GM12873 (cell line): ENCODE measurements at regions not wholly inside any gene's neighbourhood (a gene's known extent, or its start where the extent isn't known, plus 50 kb on each side); places are given as distances from the start of the nearest gene placed in this dataset.

Experiments used
- TF ChIP-seq, protein P1 (sequence below): IDR thresholded peaks from 2 replicates; pipeline ENCODE4 v1.5.1; 2012; ENCODE audit warnings: low read depth, mild to moderate bottlenecking, moderate library complexity, low read length, control low read depth; ENCODE audit not compliant: insufficient read depth; ENCODE audit errors: missing control alignments

DNA sequence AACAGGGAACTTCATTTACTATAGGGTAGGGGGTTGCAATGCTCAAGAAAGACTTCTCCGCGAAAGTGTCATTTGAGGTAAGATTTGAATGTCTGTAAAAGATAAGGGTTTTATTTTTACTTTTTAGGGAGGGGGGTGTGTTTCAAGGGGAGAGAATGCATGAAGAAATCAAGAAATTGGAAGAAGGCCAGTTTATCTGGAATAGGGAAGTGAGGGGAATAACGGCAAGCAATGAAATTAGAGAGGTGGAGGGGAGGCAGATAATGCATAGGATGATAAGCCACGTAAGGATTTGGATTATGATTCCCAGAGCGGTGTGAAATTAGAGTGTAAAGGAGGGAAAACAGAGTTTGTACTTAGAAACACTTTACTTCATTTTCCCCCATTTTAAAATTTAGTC, 63.0 kb upstream of the MB21D2 start:
- TF ChIP-seq, protein P1, sequence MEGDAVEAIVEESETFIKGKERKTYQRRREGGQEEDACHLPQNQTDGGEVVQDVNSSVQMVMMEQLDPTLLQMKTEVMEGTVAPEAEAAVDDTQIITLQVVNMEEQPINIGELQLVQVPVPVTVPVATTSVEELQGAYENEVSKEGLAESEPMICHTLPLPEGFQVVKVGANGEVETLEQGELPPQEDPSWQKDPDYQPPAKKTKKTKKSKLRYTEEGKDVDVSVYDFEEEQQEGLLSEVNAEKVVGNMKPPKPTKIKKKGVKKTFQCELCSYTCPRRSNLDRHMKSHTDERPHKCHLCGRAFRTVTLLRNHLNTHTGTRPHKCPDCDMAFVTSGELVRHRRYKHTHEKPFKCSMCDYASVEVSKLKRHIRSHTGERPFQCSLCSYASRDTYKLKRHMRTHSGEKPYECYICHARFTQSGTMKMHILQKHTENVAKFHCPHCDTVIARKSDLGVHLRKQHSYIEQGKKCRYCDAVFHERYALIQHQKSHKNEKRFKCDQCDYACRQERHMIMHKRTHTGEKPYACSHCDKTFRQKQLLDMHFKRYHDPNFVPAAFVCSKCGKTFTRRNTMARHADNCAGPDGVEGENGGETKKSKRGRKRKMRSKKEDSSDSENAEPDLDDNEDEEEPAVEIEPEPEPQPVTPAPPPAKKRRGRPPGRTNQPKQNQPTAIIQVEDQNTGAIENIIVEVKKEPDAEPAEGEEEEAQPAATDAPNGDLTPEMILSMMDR = no peak

DNA sequence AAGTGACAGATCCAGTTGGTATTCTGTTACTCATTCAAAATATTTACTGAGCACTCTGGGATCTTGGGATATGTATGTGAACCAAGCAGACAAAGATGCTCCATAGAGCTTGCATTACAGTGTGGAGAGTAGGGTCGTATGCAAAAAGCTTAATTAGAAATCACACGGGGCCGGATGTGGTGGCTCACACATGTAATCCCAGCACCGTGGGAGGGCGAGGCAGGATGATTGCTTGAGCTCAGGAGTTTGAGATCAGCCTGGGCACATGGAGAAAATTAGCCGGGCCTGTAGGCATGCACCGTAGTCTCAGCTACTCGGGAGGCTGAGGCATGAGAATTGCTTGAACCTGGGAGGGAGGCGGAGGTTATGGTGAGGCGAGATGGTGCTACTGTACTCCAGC, 68.7 kb upstream of the MB21D2 start:
- TF ChIP-seq, protein P1 = no peak

DNA sequence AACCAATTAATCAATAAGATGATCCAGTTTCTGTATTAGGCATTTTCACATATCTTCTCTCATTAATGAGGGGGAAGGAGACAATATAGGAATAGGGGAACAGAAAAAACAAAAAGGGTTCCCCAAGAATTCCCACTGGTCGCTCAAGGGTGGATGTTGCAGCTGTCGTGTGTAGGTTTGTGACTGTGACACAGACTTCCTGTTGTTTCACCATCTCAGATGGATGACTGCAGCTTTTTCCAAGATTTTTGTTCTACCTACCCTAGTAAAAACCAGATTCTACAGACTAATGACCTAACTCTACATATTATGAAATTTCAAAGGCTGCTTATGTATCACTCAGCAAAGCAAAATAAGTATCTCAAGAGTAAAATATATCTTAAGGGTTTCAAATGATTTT, 73.7 kb upstream of the MB21D2 start:
- TF ChIP-seq, protein P1 = no peak

DNA sequence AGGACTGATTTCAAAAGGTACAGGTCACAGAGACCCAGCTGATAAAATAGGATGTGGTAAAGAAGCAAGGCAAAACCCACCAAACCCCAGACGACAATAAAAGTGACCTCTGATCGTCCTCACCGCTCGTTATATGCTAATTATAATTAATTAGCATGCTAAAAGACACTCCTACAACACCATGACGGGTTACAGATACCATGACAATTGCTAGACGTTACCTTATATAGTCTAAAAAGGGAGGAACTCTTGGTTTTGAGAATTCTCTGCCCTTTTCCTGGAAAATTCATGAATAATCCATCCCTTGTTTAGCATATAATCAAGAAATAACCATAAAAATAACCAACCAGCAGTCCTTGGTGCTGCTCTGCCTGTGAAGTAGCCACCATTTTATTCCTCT, 74.7 kb upstream of the MB21D2 start:
- TF ChIP-seq, protein P1 = no peak

DNA sequence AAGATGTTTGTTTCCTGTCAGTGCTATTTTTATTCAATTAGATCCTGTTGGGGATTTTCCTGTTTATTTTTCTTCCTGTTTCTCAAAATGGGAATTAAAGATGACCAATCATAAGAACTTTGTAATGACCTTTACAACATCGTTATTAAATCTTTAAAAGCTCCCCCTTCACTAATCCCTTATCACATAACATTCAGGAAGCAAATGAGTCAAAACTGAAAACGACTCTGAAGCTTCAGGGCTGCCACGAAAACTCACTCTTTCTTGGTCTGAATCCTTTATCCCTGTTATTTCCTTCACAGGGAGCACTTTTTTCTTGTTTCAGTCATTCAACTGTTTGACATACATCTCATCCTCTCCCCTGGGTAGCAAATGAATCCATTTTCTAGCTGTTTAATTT, 75.8 kb upstream of the MB21D2 start:
- TF ChIP-seq, protein P1 = no peak

DNA sequence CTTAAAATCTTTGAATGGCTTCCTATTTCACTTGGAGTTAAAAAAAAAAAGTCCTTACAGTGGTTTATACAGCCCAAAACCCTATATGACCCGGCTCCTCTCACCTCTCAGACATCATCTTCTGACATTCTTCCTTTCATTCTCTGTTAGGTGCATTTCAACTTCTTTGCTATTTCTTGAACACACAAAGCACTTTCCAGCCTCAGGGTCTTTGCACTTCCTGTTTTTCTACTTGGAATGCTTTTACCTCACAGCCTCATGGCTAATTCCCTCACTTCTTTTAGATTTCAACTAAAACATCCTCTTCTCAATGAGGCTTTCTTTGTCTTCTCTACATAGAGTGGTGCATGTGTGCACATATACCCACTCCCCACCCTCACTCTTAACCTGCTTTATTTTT, 91.0 kb upstream of the MB21D2 start:
- TF ChIP-seq, protein P1 = no peak

DNA sequence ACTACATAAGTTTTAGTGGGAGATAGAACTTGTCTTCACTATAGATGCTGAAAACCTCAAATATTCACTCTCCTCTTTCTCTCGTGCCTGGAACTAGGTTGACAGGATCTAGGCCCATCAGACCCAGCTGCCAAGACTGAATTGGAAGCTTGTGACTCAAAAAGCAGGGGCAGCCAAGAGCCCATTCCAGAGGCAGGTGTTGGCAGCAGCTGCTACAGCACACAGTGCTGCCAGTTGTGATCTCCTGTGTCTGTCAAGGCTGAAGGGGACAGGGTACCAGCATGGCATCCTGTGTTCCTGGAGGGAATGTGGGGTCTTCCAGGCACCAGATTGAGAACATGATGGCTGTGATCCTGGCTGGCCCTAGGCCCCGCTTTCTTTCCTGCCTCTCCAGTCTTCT, 92.5 kb upstream of the MB21D2 start:
- TF ChIP-seq, protein P1 = no peak
